ENCODE measurements at regions not wholly inside any gene's neighbourhood (a gene's known extent, or its start where the extent isn't known, plus 50 kb on each side); places are given as distances from the start of the nearest gene placed in this dataset.

DNA sequence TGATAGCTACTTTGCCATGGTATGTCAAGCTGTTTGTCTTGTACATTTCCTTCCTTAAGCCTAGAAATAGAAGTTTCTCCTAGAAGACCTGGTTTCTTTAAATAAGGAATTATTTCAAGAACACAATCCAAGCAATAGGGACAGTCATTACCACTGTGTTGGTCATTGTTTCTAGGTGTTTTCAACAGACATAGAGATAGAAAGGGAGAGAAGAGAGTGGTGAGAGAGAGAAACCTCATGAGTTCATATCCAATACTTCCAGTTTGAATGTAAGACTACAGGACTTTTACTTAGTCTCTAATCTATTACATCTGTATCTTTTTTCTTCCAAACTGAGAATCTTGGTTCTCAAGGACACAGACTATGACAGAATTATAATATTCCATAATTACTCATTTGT lies 245.9 kb upstream of the STARD13 start:
- CTCF ChIA-PET = no interaction called here
- Histone ChIP-seq H3K4me3 (ENCODE audit: low read depth, low read length) (no peak overlapping the region), H3K36me3 (ENCODE audit: control insufficient read depth, insufficient read depth, low read length) (no peaks in the 10 kb centered on the region), H3K27me3 (ENCODE audit: control insufficient read depth, insufficient read depth, low read length) (no peaks in the 10 kb centered on the region)
- DNase-seq (ENCODE audit: low read depth) = no peak
- TF ChIP-seq, protein P1, sequence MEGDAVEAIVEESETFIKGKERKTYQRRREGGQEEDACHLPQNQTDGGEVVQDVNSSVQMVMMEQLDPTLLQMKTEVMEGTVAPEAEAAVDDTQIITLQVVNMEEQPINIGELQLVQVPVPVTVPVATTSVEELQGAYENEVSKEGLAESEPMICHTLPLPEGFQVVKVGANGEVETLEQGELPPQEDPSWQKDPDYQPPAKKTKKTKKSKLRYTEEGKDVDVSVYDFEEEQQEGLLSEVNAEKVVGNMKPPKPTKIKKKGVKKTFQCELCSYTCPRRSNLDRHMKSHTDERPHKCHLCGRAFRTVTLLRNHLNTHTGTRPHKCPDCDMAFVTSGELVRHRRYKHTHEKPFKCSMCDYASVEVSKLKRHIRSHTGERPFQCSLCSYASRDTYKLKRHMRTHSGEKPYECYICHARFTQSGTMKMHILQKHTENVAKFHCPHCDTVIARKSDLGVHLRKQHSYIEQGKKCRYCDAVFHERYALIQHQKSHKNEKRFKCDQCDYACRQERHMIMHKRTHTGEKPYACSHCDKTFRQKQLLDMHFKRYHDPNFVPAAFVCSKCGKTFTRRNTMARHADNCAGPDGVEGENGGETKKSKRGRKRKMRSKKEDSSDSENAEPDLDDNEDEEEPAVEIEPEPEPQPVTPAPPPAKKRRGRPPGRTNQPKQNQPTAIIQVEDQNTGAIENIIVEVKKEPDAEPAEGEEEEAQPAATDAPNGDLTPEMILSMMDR (IDR thresholded peaks at IDR 0.05; ENCODE audit: insufficient read depth, low read depth, low read length) = no peak
- POLR2A ChIA-PET = no interaction called here

DNA sequence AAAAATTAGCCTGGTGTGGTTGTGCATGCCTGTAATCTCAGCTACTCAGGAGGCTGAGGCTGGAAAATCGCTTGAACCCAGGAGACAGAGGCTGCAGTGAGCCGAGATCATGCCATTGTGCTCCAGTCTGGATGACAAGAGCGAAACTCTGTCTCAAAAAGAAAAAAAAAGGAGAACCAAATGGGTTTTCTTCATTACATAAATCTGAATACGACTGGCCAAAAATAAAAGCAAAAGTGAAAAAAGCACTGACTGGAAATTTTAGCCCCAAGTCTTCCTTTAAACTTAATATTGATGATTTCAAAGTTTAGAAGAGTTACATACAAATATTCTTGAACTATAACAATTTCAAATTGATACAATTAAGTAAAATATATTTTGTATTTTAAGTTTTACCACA lies 249.5 kb upstream of the STARD13 start:
- TF ChIP-seq, protein P1 (IDR thresholded peaks at IDR 0.05; ENCODE audit: insufficient read depth, low read depth, low read length) = no peak
- H3K27me3 ChIP-seq (ENCODE audit: control insufficient read depth, insufficient read depth, low read length) = no peaks in the 10 kb centered on the region
- POLR2A ChIA-PET = no interaction called here
- CTCF ChIA-PET = interaction anchor here (0.6 to 1.6 kb wide), 2 partner anchors 10 to 1308 kb away, joined by 3 to 4 read pairs; no protein-coding TSS in a partner anchor
- no peaks in the 10 kb centered on the region for H3K36me3 ChIP-seq (ENCODE audit: control insufficient read depth, insufficient read depth, low read length)
- H3K4me3 ChIP-seq (ENCODE audit: low read depth, low read length) = no peak overlapping the region
- no peak for DNase-seq (ENCODE audit: low read depth)

DNA sequence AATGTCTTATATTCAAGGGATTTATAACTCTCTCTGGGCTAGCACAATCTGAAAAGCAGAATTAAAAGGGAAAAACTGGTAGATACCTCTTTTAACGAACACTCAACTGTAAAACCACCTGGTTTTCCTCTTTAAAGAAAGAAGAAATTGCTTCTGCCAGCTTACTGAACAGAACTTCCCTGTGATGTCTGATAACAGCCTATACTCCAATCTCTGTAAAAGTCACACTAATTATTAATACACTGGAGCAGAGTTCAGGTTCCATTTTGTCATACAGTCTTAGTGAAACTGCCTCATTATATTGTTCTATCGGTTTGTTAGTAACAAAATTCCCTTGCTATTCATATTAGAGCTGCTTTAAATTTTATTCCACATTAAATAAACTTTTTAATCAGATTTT lies 251.0 kb upstream of the STARD13 start:
- TF ChIP-seq, protein P1 (IDR thresholded peaks at IDR 0.05; ENCODE audit: insufficient read depth, low read depth, low read length) = no peak
- POLR2A ChIA-PET = no interaction called here
- Histone ChIP-seq H3K27me3 (ENCODE audit: control insufficient read depth, insufficient read depth, low read length) (no peaks in the 10 kb centered on the region), H3K4me3 (ENCODE audit: low read depth, low read length) (no peak overlapping the region), H3K36me3 (ENCODE audit: control insufficient read depth, insufficient read depth, low read length) (no peaks in the 10 kb centered on the region)
- no peak for DNase-seq (ENCODE audit: low read depth)
- CTCF ChIA-PET = interaction anchor here (0.9 kb wide), 1 partner anchor 22 kb away, joined by 3 read pairs; no protein-coding TSS in a partner anchor

DNA sequence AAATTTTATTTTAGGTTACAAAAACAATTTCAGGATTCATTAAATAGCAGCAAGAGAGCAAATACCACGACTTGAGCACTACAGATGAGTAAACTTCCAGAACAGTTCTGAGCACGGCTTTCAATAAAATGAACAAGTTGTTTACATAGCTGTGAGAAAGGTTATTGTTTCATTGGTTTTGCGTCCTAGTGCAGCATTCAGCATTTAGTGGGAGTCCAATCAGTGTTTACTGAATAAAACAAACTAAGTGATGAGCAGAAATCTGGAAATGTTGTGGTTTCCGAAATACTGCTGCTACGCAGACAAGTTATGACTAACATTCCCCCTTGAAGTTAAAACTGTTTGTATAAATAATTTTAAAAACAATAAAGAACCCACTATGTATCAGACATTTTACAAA lies 251.5 kb upstream of the STARD13 start:
- POLR2A ChIA-PET = no interaction called here
- Histone ChIP-seq H3K4me3 (ENCODE audit: low read depth, low read length) (no peak overlapping the region), H3K36me3 (ENCODE audit: control insufficient read depth, insufficient read depth, low read length) (no peaks in the 10 kb centered on the region), H3K27me3 (ENCODE audit: control insufficient read depth, insufficient read depth, low read length) (no peaks in the 10 kb centered on the region)
- CTCF ChIA-PET = interaction anchor here (0.5 to 0.9 kb wide), 2 partner anchors 22 to 868 kb away, joined by 3 read pairs; no protein-coding TSS in a partner anchor
- TF ChIP-seq, protein P1 (IDR thresholded peaks at IDR 0.05; ENCODE audit: insufficient read depth, low read depth, low read length) = no peak
- peak; percentile 84 for DNase-seq (ENCODE audit: low read depth)

DNA sequence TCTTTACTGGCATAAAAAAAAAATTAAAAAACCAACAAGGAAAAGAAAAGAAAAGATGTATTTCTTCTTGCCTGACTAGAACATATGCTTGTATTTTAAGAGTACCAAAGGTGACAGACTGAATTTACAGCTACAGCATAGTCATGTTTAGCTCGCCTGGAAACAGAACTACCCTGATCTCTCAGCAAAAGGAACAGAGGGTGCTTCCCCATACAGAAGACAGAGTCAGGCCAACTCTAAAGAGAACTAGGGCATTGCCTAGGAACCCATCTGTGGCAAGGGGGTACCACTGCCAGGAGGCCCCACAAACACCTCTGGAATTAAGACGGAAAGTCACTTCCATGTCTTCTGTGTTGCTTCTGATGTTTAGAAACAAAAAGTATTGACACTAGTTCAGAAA lies 252.1 kb upstream of the STARD13 start:
- H3K4me3 ChIP-seq (ENCODE audit: low read depth, low read length) = no peak overlapping the region
- POLR2A ChIA-PET = no interaction called here
- H3K27me3 ChIP-seq (ENCODE audit: control insufficient read depth, insufficient read depth, low read length) = no peaks in the 10 kb centered on the region
- TF ChIP-seq, protein P1 (IDR thresholded peaks at IDR 0.05; ENCODE audit: insufficient read depth, low read depth, low read length) = no peak
- CTCF ChIA-PET = interaction anchor here (0.7 kb wide), 1 partner anchor 565 kb away, joined by 3 read pairs; no protein-coding TSS in a partner anchor
- no peaks in the 10 kb centered on the region for H3K36me3 ChIP-seq (ENCODE audit: control insufficient read depth, insufficient read depth, low read length)
- no peak for DNase-seq (ENCODE audit: low read depth)

Data from BJ (cell line).